GM21786 (cell line): ENCODE measurements at regions not wholly inside any gene's neighbourhood (a gene's known extent, or its start where the extent isn't known, plus 50 kb on each side); places are given as distances from the start of the nearest gene placed in this dataset.
"Not testable (repeated sequence)": the region's sequence is repeated elsewhere in the genome, so short reads cannot be mapped to it uniquely, and the experiment has no call there.

Experiments used
- ATAC-seq: cut with Tn5 transposase; IDR thresholded peaks from one replicate; pipeline ENCODE4 v1.9.1; 2021; ENCODE audit not compliant: unreplicated experiment

DNA sequence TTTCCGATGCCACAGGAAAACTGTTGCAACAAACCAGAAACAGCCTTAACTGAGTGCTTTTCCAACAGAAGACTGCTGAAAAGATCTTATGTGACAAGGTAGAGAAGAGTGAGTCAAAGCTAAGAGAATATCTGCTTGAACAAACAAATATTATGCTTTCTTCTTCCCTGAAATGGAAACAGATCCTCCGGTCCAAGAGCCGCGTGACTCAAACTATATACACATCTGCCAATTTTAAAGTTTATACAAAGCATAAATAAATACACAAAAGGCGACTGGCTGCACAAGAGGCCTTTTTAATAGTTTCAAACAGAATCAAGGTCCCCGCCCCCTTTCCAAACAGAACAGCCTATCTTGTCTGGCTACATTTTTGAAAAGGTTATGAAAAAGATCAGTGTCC is 329.7 kb upstream of the F9 start:
- no peak for ATAC-seq

DNA sequence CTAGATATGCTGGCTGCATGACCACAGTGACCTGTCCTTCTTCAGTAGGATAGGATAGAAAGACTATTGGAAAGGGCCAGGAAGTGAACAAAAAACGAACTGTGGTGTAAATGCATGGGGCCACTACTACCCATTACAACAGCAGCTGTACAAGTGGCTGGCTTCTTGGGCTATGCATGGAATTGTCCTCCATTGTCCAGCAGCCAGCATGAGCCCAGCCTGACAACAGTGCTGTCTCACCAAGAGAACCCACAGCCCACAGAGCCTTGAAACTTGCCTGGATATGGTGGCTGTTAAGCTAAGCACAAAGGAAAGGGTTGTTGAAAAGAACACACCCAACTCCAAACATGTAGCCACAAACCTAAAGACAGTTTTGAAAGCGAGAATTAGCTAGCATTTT is 330.2 kb upstream of the F9 start:
- ATAC-seq, result no peak

GRCh38 chrX:139199933-139200332 is 330.6 kb upstream of the F9 start:
- ATAC-seq, result no peak

DNA sequence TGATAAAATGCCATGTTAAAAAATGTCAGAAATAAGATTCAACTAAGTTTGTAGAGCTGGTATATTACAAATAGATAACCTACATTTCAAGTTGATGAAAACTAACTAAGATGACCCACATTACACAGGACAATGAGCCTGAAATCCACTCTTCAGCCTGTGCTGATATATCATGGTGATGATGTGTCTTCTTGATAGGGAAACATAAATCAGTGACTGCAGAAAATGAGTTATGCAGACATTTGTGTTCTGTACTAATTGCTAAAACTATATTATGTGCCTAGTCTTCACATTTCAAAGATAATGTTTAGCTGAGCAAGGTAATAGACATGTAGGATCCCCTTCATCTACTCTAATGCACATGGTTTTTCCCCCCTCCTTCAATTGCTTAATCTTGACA is 331.6 kb upstream of the F9 start:
- no peak for ATAC-seq

DNA sequence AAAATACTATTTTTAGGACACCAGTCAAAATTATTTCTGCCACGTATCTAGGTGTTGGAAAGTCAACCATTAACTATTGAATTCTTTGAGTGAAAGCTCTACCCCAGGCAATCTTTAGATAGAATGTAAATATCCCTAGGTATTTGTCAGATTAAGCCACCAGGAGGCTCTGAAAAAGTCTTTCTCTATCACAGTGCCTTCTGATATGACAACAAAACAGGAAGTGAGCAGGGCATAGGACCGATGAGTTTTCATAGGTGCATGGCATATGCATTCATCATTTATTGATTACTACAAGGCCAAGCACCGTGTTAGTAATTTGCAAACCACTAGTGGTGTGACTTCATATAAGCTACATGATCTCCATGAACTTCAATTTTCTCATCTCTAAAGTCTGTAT is 333.6 kb upstream of the F9 start:
- ATAC-seq, result no peak

DNA sequence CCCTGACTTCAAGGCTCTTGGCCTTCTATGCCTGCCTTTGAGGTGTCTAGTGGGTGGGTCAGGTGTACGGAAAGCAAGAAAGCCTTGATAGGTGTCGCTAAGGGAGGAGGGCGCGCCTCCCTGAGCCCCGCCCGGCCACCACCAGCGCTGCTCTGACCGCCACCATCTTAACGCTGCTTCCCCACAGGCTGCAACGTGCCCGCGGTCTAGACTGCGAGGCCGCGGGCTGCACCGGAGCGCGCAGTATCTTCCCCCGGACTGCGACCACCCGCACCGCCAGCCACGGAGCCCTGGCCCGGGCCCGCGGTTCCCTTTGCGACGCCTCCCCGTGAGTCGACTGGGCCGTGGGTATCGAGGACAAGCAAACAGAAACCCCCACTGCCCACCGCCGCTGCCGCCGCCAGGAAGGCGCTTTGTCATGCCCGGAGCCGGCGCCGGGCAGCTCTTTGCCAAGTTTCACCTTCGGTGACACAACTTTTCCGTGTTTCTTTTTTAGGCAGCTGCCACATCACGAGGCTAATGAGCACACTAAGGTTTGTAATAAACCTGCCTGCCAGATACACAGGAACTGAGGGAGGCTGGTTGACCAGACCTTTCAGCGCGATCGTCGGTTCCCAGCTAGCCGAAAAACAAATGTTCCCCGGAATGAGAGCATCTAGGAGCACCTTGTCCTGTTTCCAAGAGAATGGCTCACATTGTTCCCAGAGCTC is 335.8 kb upstream of the F9 start:
- ATAC-seq, result peak; percentile 58

- ATAC-seq, result no peak
Observed at GRCh38 chrX:139192386-139192961, 338.1 kb upstream of the F9 start.

DNA sequence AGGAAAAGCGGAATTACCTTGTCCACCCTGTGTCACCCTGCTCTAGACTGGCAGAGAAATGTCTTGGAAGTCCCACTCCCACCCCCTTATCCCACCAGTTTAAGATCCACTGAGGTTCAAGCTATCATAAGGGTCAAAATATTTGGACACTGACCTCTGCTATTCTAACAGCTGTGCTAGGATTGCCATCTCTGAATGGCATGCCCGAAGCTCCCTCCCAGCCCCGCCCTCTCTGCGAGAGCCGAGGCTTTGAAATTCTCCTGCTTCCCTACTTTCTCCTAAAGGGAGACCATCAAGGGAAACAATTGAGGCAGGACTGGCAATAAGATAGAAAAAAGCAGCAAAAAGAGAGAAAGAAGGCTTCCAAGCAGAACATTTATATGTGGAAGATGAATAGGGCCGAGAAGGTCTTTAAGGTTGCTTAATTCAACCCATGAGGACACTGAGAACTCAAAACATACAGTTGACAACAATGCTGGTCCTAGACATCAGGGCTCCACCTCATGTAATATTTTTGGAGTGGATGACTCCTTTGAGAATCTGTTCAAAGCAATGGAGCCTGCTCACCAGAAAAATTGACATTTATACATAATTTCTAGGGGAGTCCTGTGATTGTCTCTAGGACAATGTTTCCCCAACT is 338.7 kb upstream of the F9 start:
- no peak for ATAC-seq

DNA sequence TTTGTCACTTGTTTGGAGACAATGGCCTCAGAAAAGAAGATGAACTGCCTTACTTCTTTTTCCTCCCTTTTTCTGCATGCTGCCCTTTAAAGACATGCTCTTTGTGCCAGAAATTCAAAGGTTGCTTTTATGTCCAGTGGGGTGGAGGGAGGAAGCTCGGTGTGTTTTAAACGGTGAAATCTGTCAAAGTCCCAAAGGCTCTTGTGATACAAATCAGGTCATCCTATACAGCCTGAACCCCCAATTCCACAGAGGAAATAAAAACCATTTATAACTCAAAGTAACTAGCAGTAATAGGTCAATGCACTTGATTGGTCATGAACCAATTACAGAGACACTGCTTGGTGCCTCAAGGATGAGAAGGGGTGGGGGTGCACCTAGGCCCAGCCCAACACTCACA is 339.3 kb upstream of the F9 start:
- ATAC-seq, result no peak

- ATAC-seq, result no peak
Observed at GRCh38 chrX:139187738-139188137, 342.8 kb upstream of the F9 start.

- ATAC-seq, result no peak
Observed at GRCh38 chrX:139186991-139187390, 343.5 kb upstream of the F9 start.

DNA sequence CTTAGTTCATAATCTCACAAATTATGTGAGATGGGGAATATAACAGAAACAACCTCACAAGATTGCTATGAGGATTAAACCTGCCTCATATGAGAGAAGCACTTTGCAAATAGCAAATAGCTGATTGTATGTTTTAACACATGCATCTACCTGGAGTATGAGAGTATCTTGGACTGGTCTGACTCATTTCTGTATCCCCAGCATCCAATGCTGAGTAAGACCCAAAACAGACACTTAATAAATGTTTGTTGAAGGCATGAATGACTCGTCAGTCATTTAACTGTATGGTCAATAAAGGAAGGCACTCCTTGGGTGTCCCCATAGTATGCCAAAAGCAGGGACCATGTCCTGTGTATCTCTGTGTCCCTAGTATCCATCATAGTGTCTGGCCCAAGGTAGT is 350.9 kb upstream of the F9 start:
- ATAC-seq, result no peak

DNA sequence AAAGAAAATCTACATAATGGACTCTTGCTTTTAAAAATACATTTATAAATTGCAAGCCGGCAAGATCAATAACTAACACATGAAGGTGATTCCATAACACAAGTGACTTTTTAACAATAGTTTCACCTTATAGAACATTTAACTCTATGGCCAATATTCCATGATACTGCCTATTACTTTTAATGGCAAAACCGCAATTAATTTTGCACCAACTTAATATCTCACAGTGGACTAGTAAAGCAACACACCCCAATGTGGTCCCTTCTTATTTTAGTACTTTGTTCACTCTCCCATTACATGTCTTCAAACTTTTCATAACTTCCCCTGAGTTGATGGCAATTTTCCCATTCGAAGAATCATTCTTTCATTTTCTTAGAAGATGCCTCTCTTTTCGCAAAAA is 351.6 kb upstream of the F9 start:
- no peak for ATAC-seq

DNA sequence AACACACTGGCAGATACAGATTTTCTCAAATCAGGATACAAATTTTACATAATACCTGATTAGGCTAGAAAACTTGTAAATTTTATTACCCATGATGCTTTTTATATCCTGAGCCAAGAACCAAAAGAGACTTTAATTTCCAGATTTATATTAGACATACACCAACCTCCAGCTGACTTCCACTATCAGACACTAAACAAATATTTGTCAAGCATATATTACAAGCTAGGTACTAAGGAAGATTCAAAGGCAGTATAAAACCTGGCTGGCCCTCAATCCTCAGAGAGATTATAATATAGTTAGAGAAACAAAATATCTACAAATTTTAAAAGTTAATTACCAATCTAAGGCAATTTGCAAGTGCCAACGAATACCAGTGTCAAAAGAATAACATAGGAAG is 357.8 kb upstream of the F9 start:
- no peak for ATAC-seq

- ATAC-seq, result no peak
Observed at GRCh38 chrX:139170526-139171173, 359.9 kb upstream of the F9 start.

DNA sequence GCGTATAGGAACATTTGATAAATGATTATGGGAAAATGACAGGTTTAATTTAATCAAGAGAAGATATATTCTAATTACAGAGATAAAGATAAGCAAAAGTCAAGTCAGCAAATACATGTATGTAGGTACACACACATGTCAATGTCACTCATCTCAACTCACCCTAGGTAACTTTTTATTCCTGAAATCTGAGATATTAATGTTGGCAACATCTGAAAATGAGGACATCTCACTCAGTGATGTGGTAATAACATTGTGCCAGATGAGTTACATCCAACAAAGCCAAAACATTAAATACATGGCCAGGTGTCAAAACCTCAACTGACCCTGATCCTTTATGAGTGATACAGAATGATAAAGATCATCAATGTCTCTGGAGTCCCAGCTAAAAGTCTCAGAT is 363.3 kb upstream of the F9 start:
- ATAC-seq, result no peak

DNA sequence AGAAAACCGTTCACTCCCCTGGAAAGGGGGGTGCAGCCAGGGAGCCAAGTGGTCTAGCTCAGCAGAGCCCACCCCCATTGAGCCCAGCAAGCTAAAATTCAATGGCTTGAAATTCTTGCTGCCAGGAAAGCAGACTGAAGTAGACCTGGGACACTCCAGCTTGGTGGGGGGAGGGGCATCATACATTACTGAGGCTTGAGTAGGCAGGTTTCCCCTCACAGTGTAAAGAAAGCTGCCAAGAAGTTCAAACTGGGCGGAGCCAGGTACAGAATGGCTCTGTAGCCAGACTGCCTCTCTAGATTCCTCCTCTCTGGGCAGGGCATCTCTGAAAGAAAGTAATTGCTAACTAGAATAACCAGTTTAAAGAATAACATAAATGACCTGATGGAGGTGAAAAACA is 372.3 kb upstream of the F9 start:
- no peak for ATAC-seq

GRCh38 chrX:139156356-139156755 is 374.2 kb upstream of the F9 start:
- no peak for ATAC-seq

GRCh38 chrX:139146625-139147024 is 383.9 kb upstream of the F9 start:
- ATAC-seq, result not testable (repeated sequence)

- ATAC-seq, result no peak
Observed at GRCh38 chrX:139141370-139141769, 389.2 kb upstream of the F9 start.

DNA sequence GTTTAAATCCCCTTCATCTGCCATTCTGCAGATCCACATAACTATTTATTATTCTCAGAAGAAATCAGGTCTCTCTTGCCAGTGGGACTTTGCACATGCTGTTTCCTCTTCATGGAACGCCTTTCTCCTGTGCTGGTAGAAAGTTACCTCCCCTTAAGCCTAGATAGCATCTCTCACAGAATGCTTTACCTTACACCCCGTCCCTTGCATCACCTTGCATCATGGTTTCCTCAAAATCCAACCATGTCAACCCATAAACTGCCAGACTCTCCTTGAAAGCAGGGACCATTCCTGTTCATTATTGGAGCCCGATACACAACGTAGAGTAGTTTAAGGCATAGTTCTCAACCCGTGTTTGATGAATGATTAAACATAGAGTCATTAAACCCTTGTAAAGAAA is 396.2 kb upstream of the F9 start:
- ATAC-seq, result no peak

DNA sequence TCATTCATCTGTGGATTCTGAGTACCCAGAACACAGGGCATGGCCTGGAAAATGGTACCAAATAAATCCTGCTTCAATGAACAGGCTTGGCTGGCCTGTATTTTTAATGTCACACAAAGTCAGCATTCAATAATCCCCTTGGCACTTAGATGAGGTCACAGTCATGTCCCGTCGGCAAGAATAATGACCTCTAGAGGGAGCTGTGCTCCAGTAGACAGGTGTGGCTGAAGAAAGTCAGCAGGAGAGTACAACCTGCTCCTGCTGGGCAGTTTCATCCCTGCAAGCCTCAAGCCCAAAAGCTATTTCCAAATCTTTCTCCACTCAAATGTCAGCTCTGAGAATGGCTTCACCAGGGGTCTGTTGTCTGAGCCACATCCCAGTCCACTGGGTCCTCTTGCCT is 404.0 kb upstream of the F9 start:
- ATAC-seq, result peak; percentile 81
